Psoas muscle (tissue), 7 donors: ENCODE measurements at regions not wholly inside any gene's neighbourhood (a gene's known extent, or its start where the extent isn't known, plus 50 kb on each side); places are given as distances from the start of the nearest gene placed in this dataset.

ENCODE experiments used
- ATAC-seq, 4 donors: fragments of 200-7000 bp; cut with Tn5 transposase; one replicate each; pipeline ENCODE4 v1.9.1; 2020; ENCODE audit warnings: moderate library complexity in 3 of 4, mild to moderate bottlenecking in 2 of 4
- DNase-seq, 2 donors: peaks; one replicate each; pipeline ENCODE4 v3.0.0-alpha.2; 2020
- H3K27ac ChIP-seq: fragments of 200-600 bp; one replicate; pipeline ENCODE4 v1.8.0; 2022
- H3K27me3 ChIP-seq, 3 donors: fragments of 200-600 bp in 1 of 3; one replicate each; pipeline versions ENCODE4 v1.6.1 to v1.8.0; 2013 to 2022; ENCODE audit warnings: low read length in 2 of 3, mild to moderate bottlenecking in 2 of 3, moderate library complexity in 1 of 3; ENCODE audit not compliant: insufficient read depth in 3 of 3
- H3K36me3 ChIP-seq, 2 donors: fragments of 200-600 bp in 1 of 2; one replicate each; pipeline versions ENCODE4 v1.6.1 to v1.8.0; 2013 to 2022; ENCODE audit warnings: low read depth in 1 of 2, mild to moderate bottlenecking in 1 of 2, moderate library complexity in 1 of 2; ENCODE audit not compliant: insufficient read depth in 1 of 2
- H3K4me1 ChIP-seq: fragments of 200-600 bp; one replicate; pipeline ENCODE4 v1.8.0; 2022
- H3K4me3 ChIP-seq: fragments of 200-600 bp; one replicate; pipeline ENCODE4 v1.8.0; 2022; ENCODE audit warnings: mild to moderate bottlenecking
- H3K9me3 ChIP-seq: fragments of 200-600 bp; one replicate; pipeline ENCODE4 v1.8.0; 2022
- WGBS, 3 donors: extraction: QIAGEN DNeasy Blood & Tissue Kit; methylation state at CpG; one replicate each; pipeline versions ENCODE4 v1.1.6 to v1.1.7; 2013; 5-methylcytosine and 5-hydroxymethylcytosine counted together
- intact Hi-C, 2 donors: fragments of 100-400 bp; cut with DNase I; formaldehyde crosslinking; loops; one replicate each; pipeline versions ENCODE4 v1.11.0 to v1.14.2; 2022
- TF ChIP-seq, protein P1 (sequence below): fragments of 200-600 bp; IDR thresholded peaks from one replicate; pipeline ENCODE4 v1.8.0; 2022; ENCODE audit warnings: antibody characterized with exemption
- donor health status: healthy with polysubstance abuse.
- donor health status: DM: no; HTN: no; CAD: no; lungs with moderate emphysema.
- donor health status: Bipolar disorder and iron deficiency.
- donor health status: healthy.
- donor health status: DM: yes; HTN: yes; CAD: no.
- donor health status: DM: no; HTN: no; CAD: no.
- donor health status: DM: yes; HTN: yes; CAD: no.

DNA sequence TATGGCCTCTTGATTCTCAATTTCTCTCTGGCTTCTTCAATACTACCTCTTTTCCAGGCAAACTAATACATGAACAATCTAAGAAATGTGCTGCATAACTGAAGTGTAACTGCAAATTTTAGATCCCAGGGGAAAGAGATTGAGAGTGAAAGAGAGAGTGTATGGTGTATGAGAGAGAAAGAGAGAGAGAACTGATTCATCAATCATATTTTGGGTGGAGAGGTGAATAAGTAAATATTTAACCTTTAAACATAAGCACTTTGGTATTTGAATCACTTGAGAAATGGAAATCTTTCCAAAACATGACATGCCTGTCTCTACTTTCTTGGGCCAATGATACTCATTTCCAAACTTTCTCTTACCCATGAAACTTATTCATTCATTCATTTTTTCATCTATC, 147.2 kb upstream of the DIPK2B start:
- Histone ChIP-seq H3K9me3 (peaks cover 6% of the 10 kb centered on the region), H3K4me1 (no peaks in the 10 kb centered on the region), H3K4me3 (no peak overlapping the region), H3K36me3 (no peaks in the 10 kb centered on the region), H3K27ac (no peak overlapping the region), H3K27me3 (peaks cover 0 to 6% (median 0%) of the 10 kb centered on the region in 3 donors)
- ATAC-seq (no peak), DNase-seq (no peak)
- TF ChIP-seq, protein P1, sequence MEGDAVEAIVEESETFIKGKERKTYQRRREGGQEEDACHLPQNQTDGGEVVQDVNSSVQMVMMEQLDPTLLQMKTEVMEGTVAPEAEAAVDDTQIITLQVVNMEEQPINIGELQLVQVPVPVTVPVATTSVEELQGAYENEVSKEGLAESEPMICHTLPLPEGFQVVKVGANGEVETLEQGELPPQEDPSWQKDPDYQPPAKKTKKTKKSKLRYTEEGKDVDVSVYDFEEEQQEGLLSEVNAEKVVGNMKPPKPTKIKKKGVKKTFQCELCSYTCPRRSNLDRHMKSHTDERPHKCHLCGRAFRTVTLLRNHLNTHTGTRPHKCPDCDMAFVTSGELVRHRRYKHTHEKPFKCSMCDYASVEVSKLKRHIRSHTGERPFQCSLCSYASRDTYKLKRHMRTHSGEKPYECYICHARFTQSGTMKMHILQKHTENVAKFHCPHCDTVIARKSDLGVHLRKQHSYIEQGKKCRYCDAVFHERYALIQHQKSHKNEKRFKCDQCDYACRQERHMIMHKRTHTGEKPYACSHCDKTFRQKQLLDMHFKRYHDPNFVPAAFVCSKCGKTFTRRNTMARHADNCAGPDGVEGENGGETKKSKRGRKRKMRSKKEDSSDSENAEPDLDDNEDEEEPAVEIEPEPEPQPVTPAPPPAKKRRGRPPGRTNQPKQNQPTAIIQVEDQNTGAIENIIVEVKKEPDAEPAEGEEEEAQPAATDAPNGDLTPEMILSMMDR: no peak
- intact Hi-C loops: no loop called here

- DNase-seq: no peak
- H3K27ac ChIP-seq: no peak overlapping the region
- no peak for ATAC-seq
- intact Hi-C loops: no loop called here
- H3K4me3 ChIP-seq: no peak overlapping the region
- 50 to 54% (median 52%) methylated on average over 2 of the region's 2 CpGs for WGBS, 3 donors
- TF ChIP-seq, protein P1: no peak
- H3K9me3 ChIP-seq: peaks cover 6% of the 10 kb centered on the region
- peaks cover 0 to 3% (median 0%) of the 10 kb centered on the region in 3 donors for H3K27me3 ChIP-seq
- H3K4me1 ChIP-seq: no peaks in the 10 kb centered on the region
- H3K36me3 ChIP-seq: no peaks in the 10 kb centered on the region
Measured at GRCh38 chrX:45344594-45344993, 143.9 kb upstream of the DIPK2B start.

DNA sequence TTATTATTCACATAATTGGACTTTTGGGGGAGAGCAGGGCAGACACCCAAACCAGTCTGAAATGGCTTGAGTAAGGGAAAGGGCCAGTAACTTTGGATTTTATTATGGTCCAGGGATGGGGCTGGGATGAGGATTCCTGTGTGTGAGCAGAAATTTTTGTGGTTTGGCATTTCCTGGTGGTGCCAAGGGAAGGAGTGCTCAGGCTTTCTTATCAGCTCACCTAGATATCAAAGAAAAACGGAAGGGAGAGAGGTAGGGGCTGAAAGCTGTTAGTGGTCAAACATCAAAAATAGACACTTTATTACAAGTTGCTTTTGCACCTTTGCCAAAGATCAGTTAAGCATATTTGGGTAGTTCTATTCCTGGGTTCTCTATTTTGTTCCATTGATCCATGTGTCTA, 128.5 kb upstream of the DIPK2B start:
- DNase-seq: no peak
- intact Hi-C loops: loop anchor here in 1 of 2 donors (10.0 kb wide), 1 partner anchor 1076 kb away; no protein-coding TSS in a partner anchor
- no peak for ATAC-seq
- H3K36me3 ChIP-seq: no peaks in the 10 kb centered on the region
- H3K27me3 ChIP-seq: peaks cover 0 to 13% (median 0%) of the 10 kb centered on the region in 3 donors
- H3K27ac ChIP-seq: no peak overlapping the region
- WGBS, 3 donors: 82 to 100% (median 100%) methylated on average over 1 of the region's 1 CpG
- no peak overlapping the region for H3K4me3 ChIP-seq
- no peaks in the 10 kb centered on the region for H3K9me3 ChIP-seq
- no peaks in the 10 kb centered on the region for H3K4me1 ChIP-seq
- TF ChIP-seq, protein P1: no peak

DNA sequence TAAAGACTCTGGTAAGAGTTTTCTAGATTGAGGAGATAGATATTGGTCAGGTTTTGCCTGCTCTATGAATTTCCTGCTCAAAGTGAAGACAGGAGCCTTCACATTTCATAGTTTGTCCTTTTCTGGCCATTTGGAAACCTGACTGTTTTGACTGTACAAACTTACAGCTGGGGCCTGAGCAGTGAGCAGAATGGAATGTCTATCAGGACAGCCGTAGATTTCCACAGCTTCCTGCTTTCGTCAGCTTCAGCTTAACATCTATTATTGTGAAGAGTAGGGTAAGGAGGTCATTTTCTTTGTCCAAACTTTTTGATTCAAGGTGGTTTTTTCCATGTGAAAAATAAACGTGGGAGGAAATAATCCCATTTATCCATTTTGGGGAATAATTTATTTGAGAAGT, 124.3 kb upstream of the DIPK2B start:
- Histone ChIP-seq H3K4me3 (no peak overlapping the region), H3K4me1 (no peaks in the 10 kb centered on the region), H3K36me3 (no peaks in the 10 kb centered on the region), H3K9me3 (no peaks in the 10 kb centered on the region), H3K27ac (no peak overlapping the region), H3K27me3 (peaks cover 0 to 22% (median 0%) of the 10 kb centered on the region in 3 donors)
- ATAC-seq (no peak), DNase-seq (no peak)
- TF ChIP-seq, protein P1: no peak
- intact Hi-C loops: loop anchor here (5.0 to 10.0 kb wide), 3 partner anchors 232 to 1082 kb away; no protein-coding TSS in a partner anchor
- 48 to 60% (median 51%) methylated on average over 3 of the region's 3 CpGs for WGBS, 3 donors

DNA sequence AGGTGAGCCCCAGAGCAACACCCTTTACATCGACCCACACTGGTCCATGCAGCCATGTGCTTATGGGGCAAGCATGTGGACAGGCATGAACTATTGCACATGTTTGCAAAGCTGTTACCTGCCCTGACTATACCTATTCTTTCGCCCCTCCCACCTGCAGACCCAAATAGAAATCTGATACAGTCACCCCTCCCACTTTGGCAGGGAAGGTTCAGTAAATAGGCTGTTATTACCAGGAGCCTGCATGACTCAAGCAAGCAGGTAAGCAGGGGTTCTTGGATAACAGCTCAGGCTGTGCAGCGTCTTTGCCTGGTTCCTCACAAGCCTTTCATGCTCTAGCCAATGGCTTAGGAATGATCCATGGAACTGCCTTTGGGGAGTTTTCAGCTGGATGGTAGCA, 122.7 kb upstream of the DIPK2B start:
- DNase-seq (no peak), ATAC-seq (no peak)
- 76 to 95% (median 95%) methylated on average over 3 of the region's 3 CpGs for WGBS, 3 donors
- intact Hi-C loops: loop anchor here (5.0 to 10.0 kb wide), 3 partner anchors 234 to 1084 kb away; no protein-coding TSS in a partner anchor
- H3K27ac ChIP-seq: no peak overlapping the region
- TF ChIP-seq, protein P1: no peak
- H3K4me1 ChIP-seq: no peaks in the 10 kb centered on the region
- no peaks in the 10 kb centered on the region for H3K36me3 ChIP-seq
- H3K4me3 ChIP-seq: no peak overlapping the region
- peaks cover 0 to 19% (median 0%) of the 10 kb centered on the region in 3 donors for H3K27me3 ChIP-seq
- H3K9me3 ChIP-seq: no peaks in the 10 kb centered on the region
